ENCODE measurements at regions not wholly inside any gene's neighbourhood (a gene's known extent, or its start where the extent isn't known, plus 50 kb on each side); places are given as distances from the start of the nearest gene placed in this dataset.

GRCh38 chrX:131836161-131836560, 186.9 kb upstream of the STK26 start (continued):
- TF ChIP-seq ZNF646 (CRISPR knock-in tag; IDR thresholded peaks at IDR 0.05): no peak
- TF ChIP-seq E2F5 (CRISPR knock-in tag; conservative IDR thresholded peaks at IDR 0.05): no peak

- Histone ChIP-seq H2AFZ (ENCODE audit: low read length) (no peak overlapping the region), H3K27ac (ENCODE audit: extremely low read length, insufficient read depth, low read length) (no peak overlapping the region), H3K4me2 (ENCODE audit: low read depth, low read length) (no peak overlapping the region), H3K9me3 (ENCODE audit: low read length) (no peaks in the 10 kb centered on the region), H3K79me2 (ENCODE audit: insufficient read depth, low read length) (no peaks in the 10 kb centered on the region), H3K9ac (ENCODE audit: insufficient read depth, low read depth, low read length) (no peak overlapping the region), H3K36me3 (replicated peaks in 1 of 2; ENCODE audit: control insufficient read depth in 1 of 2, insufficient read depth in 2 of 2, low read length in 2 of 2) (no peaks in the 10 kb centered on the region), H3K4me3 (replicated peaks in 1 of 3; ENCODE audit: insufficient read depth in 1 of 3, low read depth in 2 of 3, low read length in 3 of 3) (no peak overlapping the region), H4K20me1 (ENCODE audit: insufficient read depth, low read length) (no peaks in the 10 kb centered on the region), H3K4me1 (ENCODE audit: insufficient read depth, low read length) (0 out of 2 replicates have a peak, but pooled peaks cover 10% of the 10 kb centered on the region), H3K27me3 (ENCODE audit: control insufficient read depth in 1 of 2, insufficient read depth in 2 of 2, low read length in 2 of 2) (no peaks in the 10 kb centered on the region)
- TF ChIP-seq MTERF4 (CRISPR knock-in tag; IDR thresholded peaks at IDR 0.05): no peak
- no peak for TF ChIP-seq CERS6 (CRISPR knock-in tag; IDR thresholded peaks at IDR 0.05)
- no peak for TF ChIP-seq CCDC6 (CRISPR knock-in tag; IDR thresholded peaks at IDR 0.05)
- TF ChIP-seq TRIM22 (IDR thresholded peaks at IDR 0.05): no peak
- no peak for TF ChIP-seq SNRNP70 (IDR thresholded peaks at IDR 0.05; ENCODE audit: low read depth, low read length)
- ATAC-seq (no peak), DNase-seq (ENCODE audit: low spot score) (no peak), FAIRE-seq (no peak)
- POLR2A ChIA-PET: no interaction called here
- CTCF ChIA-PET (ENCODE audit: low intra/inter-chr PET ratio, low total read pairs): no interaction called here
- intact Hi-C loops (cut with micrococcal nuclease; ENCODE audit: unreplicated experiment): no loop called here
- in situ Hi-C loops (cut with HindIII; ENCODE audit: extremely low pct_ligation_motif_present, low pct_unique_long_range_greater_than_20kb): loop anchor here (10.0 kb wide), 1 partner anchor 377 kb away; the partner anchor contains the start of gene RAP2C
- BruUV-seq (replicated peaks): no TSS peak
These were observed 185.8 kb upstream of the STK26 start for GRCh38 chrX:131837325-131837724.

Measured in HepG2 (cell line).